Esophagus squamous epithelium (tissue), 5 donors: ENCODE measurements at regions not wholly inside any gene's neighbourhood (a gene's known extent, or its start where the extent isn't known, plus 50 kb on each side); places are given as distances from the start of the nearest gene placed in this dataset.

Source experiments
- DNase-seq: peaks from one replicate; lab custom pipeline; 2025; lab: John Stamatoyannopoulos, UW
- H3K27ac ChIP-seq, 4 donors: fragments of 200-600 bp; sonication (generic); one replicate each; pipeline ENCODE4 v1.5.1; 2016 to 2019; ENCODE audit warnings: mild to moderate bottlenecking in 1 of 4
- H3K27me3 ChIP-seq, 4 donors: fragments of 200-600 bp; sonication (generic); 1 replicate in 3 of 4; 2 replicates in 1 of 4; pipeline versions ENCODE4 v1.5.1 to v1.6.0; 2017 to 2021; ENCODE audit warnings: antibody characterized with exemption in 1 of 4
- H3K36me3 ChIP-seq, 3 donors: fragments of 200-600 bp; sonication (generic); one replicate each; pipeline ENCODE4 v1.5.1; 2016 to 2019
- H3K4me1 ChIP-seq, 3 donors: fragments of 200-600 bp; sonication (generic); one replicate each; pipeline ENCODE4 v1.5.1; 2017 to 2019
- H3K4me3 ChIP-seq, 4 donors: fragments of 200-600 bp; sonication (generic); 1 replicate in 3 of 4; 2 replicates in 1 of 4; pipeline ENCODE4 v1.5.1; 2016 to 2019; ENCODE audit warnings: mild to moderate bottlenecking in 2 of 4, moderate library complexity in 1 of 4
- H3K9me3 ChIP-seq, 3 donors: fragments of 200-600 bp; sonication (generic); one replicate each; pipeline ENCODE4 v1.5.1; 2016 to 2019
- CTCF ChIP-seq, 6 experiments: fragments of 450-650 bp in 4 of 6; fragments of 200-600 bp in 2 of 6; sonication (generic) in 2 of 6; IDR thresholded peaks; one replicate each; pipeline ENCODE4 v1.5.1; 2016 to 2019; ENCODE audit warnings: antibody characterized with exemption in 6 of 6, mild to moderate bottlenecking in 4 of 6, moderate library complexity in 4 of 6
- POLR2A ChIP-seq, 4 donors: fragments of 450-650 bp; IDR thresholded peaks; one replicate each; pipeline ENCODE4 v1.6.1; 2017; ENCODE audit warnings: antibody characterized with exemption in 4 of 4, mild to moderate bottlenecking in 4 of 4, moderate library complexity in 3 of 4
- WGBS, 2 donors: methylation state at CpG; one replicate each; pipeline ENCODE4 v1.1.5; 2018; 5-methylcytosine and 5-hydroxymethylcytosine counted together
- intact Hi-C: fragments of 100-400 bp; cut with DNase I; formaldehyde crosslinking; loops from one replicate; pipeline ENCODE4 v1.15.0; 2022
- donor health status: DM: yes; HTN: yes; CAD: no.

- intact Hi-C loops, result no loop called here
- H3K9me3 ChIP-seq, result no peaks in the 10 kb centered on the region
- no peaks in the 10 kb centered on the region for H3K36me3 ChIP-seq
- WGBS, 2 donors, result 81 to 88% methylated on average over 5 of the region's 5 CpGs
- H3K27me3 ChIP-seq, result no peaks in the 10 kb centered on the region
- no peak for TF ChIP-seq POLR2A (IDR thresholded peaks at IDR 0.05)
- TF ChIP-seq CTCF (IDR thresholded peaks at IDR 0.05), result no peak
- H3K4me3 ChIP-seq, result no peak overlapping the region
- peaks cover 0 to 6% (median 0%) of the 10 kb centered on the region in 3 donors for H3K4me1 ChIP-seq
- no peak for DNase-seq
- no peak overlapping the region for H3K27ac ChIP-seq
Observed at GRCh38 chr6:21390532-21391213, 202.9 kb upstream of the SOX4 start.

DNA sequence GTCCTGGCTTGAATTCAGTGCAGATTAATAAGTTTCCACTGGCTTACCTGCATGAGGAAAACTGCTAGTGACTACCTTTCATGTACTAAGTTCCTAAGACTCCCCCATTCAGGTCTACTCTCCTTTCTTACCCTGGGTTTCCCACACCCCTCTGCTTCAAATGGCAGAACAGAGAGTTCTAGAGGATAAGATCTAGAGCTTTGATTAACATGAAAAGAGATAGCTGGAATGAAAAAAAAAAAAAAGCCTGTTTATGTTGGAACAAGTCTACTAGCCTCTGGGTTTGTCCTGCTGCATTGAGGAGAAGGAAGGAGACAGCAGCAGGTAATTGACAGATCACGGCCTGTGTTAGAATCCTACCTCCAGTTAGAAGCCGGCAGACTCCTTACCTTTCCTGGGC, 201.4 kb upstream of the SOX4 start:
- TF ChIP-seq CTCF (IDR thresholded peaks at IDR 0.05), result no peak
- TF ChIP-seq POLR2A (IDR thresholded peaks at IDR 0.05), result no peak
- Histone ChIP-seq H3K4me3 (no peak overlapping the region), H3K27ac (no peak overlapping the region), H3K9me3 (no peaks in the 10 kb centered on the region), H3K4me1 (no peaks in the 10 kb centered on the region), H3K27me3 (no peaks in the 10 kb centered on the region), H3K36me3 (no peaks in the 10 kb centered on the region)
- DNase-seq, result no peak
- intact Hi-C loops, result no loop called here
- 51 to 73% methylated on average over 2 of the region's 2 CpGs for WGBS, 2 donors

GRCh38 chr6:21393441-21394165, 199.9 kb upstream of the SOX4 start:
- Histone ChIP-seq H3K36me3 (no peaks in the 10 kb centered on the region), H3K27ac (no peak overlapping the region), H3K9me3 (no peaks in the 10 kb centered on the region), H3K4me3 (no peak overlapping the region), H3K4me1 (no peaks in the 10 kb centered on the region), H3K27me3 (no peaks in the 10 kb centered on the region)
- intact Hi-C loops, result no loop called here
- TF ChIP-seq CTCF (IDR thresholded peaks at IDR 0.05) (no peak), POLR2A (IDR thresholded peaks at IDR 0.05) (no peak)
- no peak for DNase-seq
- WGBS, 2 donors, result 58 to 59% methylated on average over 10 of the region's 10 CpGs

- Histone ChIP-seq H3K27me3 (no peaks in the 10 kb centered on the region), H3K4me3 (no peak overlapping the region), H3K9me3 (no peaks in the 10 kb centered on the region), H3K27ac (no peak overlapping the region), H3K4me1 (no peaks in the 10 kb centered on the region), H3K36me3 (no peaks in the 10 kb centered on the region)
- 6 to 38% methylated on average over 2 of the region's 2 CpGs for WGBS, 2 donors
- intact Hi-C loops, result no loop called here
- DNase-seq, result no peak
- TF ChIP-seq POLR2A (IDR thresholded peaks at IDR 0.05) (no peak), CTCF (IDR thresholded peaks at IDR 0.05) (no peak)
Observed at GRCh38 chr6:21395121-21395520, 198.4 kb upstream of the SOX4 start.

GRCh38 chr6:21396313-21396712, 197.2 kb upstream of the SOX4 start:
- Histone ChIP-seq H3K4me3 (no peak overlapping the region), H3K27ac (no peak overlapping the region), H3K36me3 (no peaks in the 10 kb centered on the region), H3K27me3 (no peaks in the 10 kb centered on the region), H3K9me3 (no peaks in the 10 kb centered on the region), H3K4me1 (no peaks in the 10 kb centered on the region)
- TF ChIP-seq POLR2A (IDR thresholded peaks at IDR 0.05) (no peak), CTCF (IDR thresholded peaks at IDR 0.05) (no peak)
- intact Hi-C loops, result no loop called here
- DNase-seq, result no peak
